CD4-positive, CD25-positive, alpha-beta regulatory T cell (primary cell): ENCODE measurements at regions not wholly inside any gene's neighbourhood (a gene's known extent, or its start where the extent isn't known, plus 50 kb on each side); places are given as distances from the start of the nearest gene placed in this dataset.

Experiments
- ATAC-seq, 2 donors: fragments of 150-1000 bp; cut with Tn5 transposase; one replicate each; pipeline ENCODE4 v1.10.0; 2021; ENCODE audit warnings: low read depth in 2 of 2, moderate number of reproducible peaks in 2 of 2, moderate library complexity in 1 of 2
- DNase-seq, 3 donors: peaks; one replicate each; pipeline versions ENCODE4 v3.0.0 to v3.0.0-alpha.2; 2012 to 2022; ENCODE audit warnings: mixed read lengths in 1 of 3
- H3K27ac ChIP-seq: one replicate; pipeline ENCODE4 v1.7.0; 2013; ENCODE audit warnings: mild to moderate bottlenecking, low read length; ENCODE audit not compliant: insufficient read depth, poor library complexity, severe bottlenecking
- H3K27me3 ChIP-seq: one replicate; pipeline ENCODE4 v1.7.0; 2013; ENCODE audit warnings: low read length; ENCODE audit not compliant: control insufficient read depth, insufficient read depth
- H3K36me3 ChIP-seq: one replicate; pipeline ENCODE4 v1.7.0; 2013; ENCODE audit warnings: mild to moderate bottlenecking, low read length, moderate library complexity; ENCODE audit not compliant: control insufficient read depth, insufficient read depth
- H3K4me1 ChIP-seq: 2 replicates; pipeline ENCODE4 v1.7.0; 2013; ENCODE audit warnings: mild to moderate bottlenecking, low read length; ENCODE audit not compliant: insufficient read depth, control insufficient read depth, poor library complexity, severe bottlenecking
- H3K4me3 ChIP-seq: one replicate; pipeline ENCODE4 v1.7.0; 2013; ENCODE audit warnings: low read depth, mild to moderate bottlenecking, low read length, moderate library complexity
- H3K9me3 ChIP-seq, 2 experiments: 1 replicate in 1 of 2; 2 replicates in 1 of 2; pipeline ENCODE4 v1.7.0; 2013; ENCODE audit warnings: low read length in 2 of 2, mild to moderate bottlenecking in 1 of 2, moderate library complexity in 1 of 2; ENCODE audit not compliant: control insufficient read depth in 2 of 2
- H3K27ac Mint-ChIP-seq, 3 donors: one replicate each; pipeline ENCODE4 v1.8.0; 2020 to 2022; ENCODE audit warnings: mild to moderate bottlenecking in 3 of 3, mixed read lengths in 3 of 3, moderate library complexity in 2 of 3
- H3K27me3 Mint-ChIP-seq: one replicate; pipeline ENCODE4 v1.8.0; 2022; ENCODE audit warnings: mild to moderate bottlenecking, mixed read lengths
- H3K36me3 Mint-ChIP-seq: one replicate; pipeline ENCODE4 v1.8.0; 2020; ENCODE audit warnings: mixed read lengths
- H3K4me1 Mint-ChIP-seq, 4 donors: one replicate each; pipeline ENCODE4 v1.8.0; 2020 to 2022; ENCODE audit warnings: mixed read lengths in 4 of 4, mild to moderate bottlenecking in 1 of 4
- H3K4me3 Mint-ChIP-seq, 4 donors: one replicate each; pipeline ENCODE4 v1.8.0; 2020 to 2022; ENCODE audit warnings: mild to moderate bottlenecking in 4 of 4, mixed read lengths in 4 of 4, moderate library complexity in 3 of 4
- H3K9me3 Mint-ChIP-seq, 7 donors: one replicate each; pipeline ENCODE4 v1.8.0; 2020 to 2022; ENCODE audit warnings: mixed read lengths in 7 of 7, mild to moderate bottlenecking in 3 of 7, moderate library complexity in 2 of 7

GRCh38 chr3:30549600-30549999 lies 56.8 kb upstream of the TGFBR2 start:
- H3K4me3 ChIP-seq, result no peak overlapping the region
- H3K4me1 Mint-ChIP-seq, result peaks cover 0 to 13% (median 4%) of the 10 kb centered on the region in 4 donors
- H3K36me3 ChIP-seq, result no peaks in the 10 kb centered on the region
- DNase-seq (no peak), ATAC-seq (no peak)
- H3K4me3 Mint-ChIP-seq, result no peak overlapping the region
- H3K27me3 ChIP-seq, result no peaks in the 10 kb centered on the region
- H3K27ac Mint-ChIP-seq, result no peak overlapping the region
- H3K4me1 ChIP-seq, result no peaks in the 10 kb centered on the region
- H3K9me3 ChIP-seq, result no peaks in the 10 kb centered on the region
- peaks cover 4% of the 10 kb centered on the region for H3K27me3 Mint-ChIP-seq
- no peaks in the 10 kb centered on the region for H3K36me3 Mint-ChIP-seq
- H3K9me3 Mint-ChIP-seq, result no peaks in the 10 kb centered on the region
- H3K27ac ChIP-seq, result no peak overlapping the region

- H3K4me1 ChIP-seq, result no peaks in the 10 kb centered on the region
- no peaks in the 10 kb centered on the region for H3K36me3 Mint-ChIP-seq
- DNase-seq, result no peak
- no peaks in the 10 kb centered on the region for H3K36me3 ChIP-seq
- no peak overlapping the region for H3K4me3 Mint-ChIP-seq
- peaks cover 2% of the 10 kb centered on the region for H3K27me3 Mint-ChIP-seq
- no peaks in the 10 kb centered on the region for H3K9me3 Mint-ChIP-seq
- no peak overlapping the region for H3K27ac ChIP-seq
- no peak overlapping the region for H3K27ac Mint-ChIP-seq
- H3K4me3 ChIP-seq, result no peak overlapping the region
- ATAC-seq, result no peak
- H3K4me1 Mint-ChIP-seq, result peaks cover 0 to 13% (median 4%) of the 10 kb centered on the region in 4 donors
- no peaks in the 10 kb centered on the region for H3K27me3 ChIP-seq
- H3K9me3 ChIP-seq, result no peaks in the 10 kb centered on the region
Observed at GRCh38 chr3:30550246-30550645, 56.2 kb upstream of the TGFBR2 start.

DNA sequence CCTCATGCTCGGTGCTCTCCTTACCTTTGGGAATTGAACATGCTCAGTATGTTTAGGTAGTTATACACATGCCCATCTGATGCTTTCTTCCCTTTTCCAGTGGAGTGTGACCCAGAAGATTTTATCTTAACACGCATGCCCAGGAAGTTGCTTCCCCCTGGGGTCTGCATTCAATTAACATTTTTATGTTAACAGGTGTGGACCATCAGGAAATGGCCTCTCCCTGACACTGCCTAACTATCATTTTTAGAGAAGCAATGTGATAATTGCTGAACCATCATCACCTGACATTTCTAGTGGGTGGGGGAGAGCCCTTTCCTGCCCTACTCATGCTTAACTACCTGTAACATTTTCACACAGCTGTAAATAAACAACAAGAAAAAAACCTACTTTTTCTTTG lies 55.1 kb upstream of the TGFBR2 start:
- Mint-ChIP-seq H3K36me3 (no peaks in the 10 kb centered on the region), H3K9me3 (no peaks in the 10 kb centered on the region), H3K4me3 (no peak overlapping the region), H3K27me3 (no peaks in the 10 kb centered on the region), H3K27ac (no peak overlapping the region), H3K4me1 (peaks cover 0 to 13% (median 4%) of the 10 kb centered on the region in 4 donors)
- Histone ChIP-seq H3K27ac (no peak overlapping the region), H3K27me3 (no peaks in the 10 kb centered on the region), H3K4me3 (no peak overlapping the region), H3K36me3 (no peaks in the 10 kb centered on the region), H3K4me1 (no peaks in the 10 kb centered on the region), H3K9me3 (no peaks in the 10 kb centered on the region)
- DNase-seq (no peak), ATAC-seq (no peak)

- H3K4me3 ChIP-seq, result no peak overlapping the region
- H3K4me1 ChIP-seq, result no peaks in the 10 kb centered on the region
- H3K9me3 ChIP-seq, result no peaks in the 10 kb centered on the region
- H3K36me3 ChIP-seq, result no peaks in the 10 kb centered on the region
- Mint-ChIP-seq H3K27me3 (no peaks in the 10 kb centered on the region), H3K4me1 (peaks cover 0 to 13% (median 4%) of the 10 kb centered on the region in 4 donors), H3K36me3 (no peaks in the 10 kb centered on the region), H3K4me3 (no peak overlapping the region), H3K27ac (no peak overlapping the region), H3K9me3 (no peaks in the 10 kb centered on the region)
- no peak overlapping the region for H3K27ac ChIP-seq
- no peaks in the 10 kb centered on the region for H3K27me3 ChIP-seq
- ATAC-seq, result no peak
- DNase-seq, result no peak
Observed at GRCh38 chr3:30551927-30552326, 54.5 kb upstream of the TGFBR2 start.

DNA sequence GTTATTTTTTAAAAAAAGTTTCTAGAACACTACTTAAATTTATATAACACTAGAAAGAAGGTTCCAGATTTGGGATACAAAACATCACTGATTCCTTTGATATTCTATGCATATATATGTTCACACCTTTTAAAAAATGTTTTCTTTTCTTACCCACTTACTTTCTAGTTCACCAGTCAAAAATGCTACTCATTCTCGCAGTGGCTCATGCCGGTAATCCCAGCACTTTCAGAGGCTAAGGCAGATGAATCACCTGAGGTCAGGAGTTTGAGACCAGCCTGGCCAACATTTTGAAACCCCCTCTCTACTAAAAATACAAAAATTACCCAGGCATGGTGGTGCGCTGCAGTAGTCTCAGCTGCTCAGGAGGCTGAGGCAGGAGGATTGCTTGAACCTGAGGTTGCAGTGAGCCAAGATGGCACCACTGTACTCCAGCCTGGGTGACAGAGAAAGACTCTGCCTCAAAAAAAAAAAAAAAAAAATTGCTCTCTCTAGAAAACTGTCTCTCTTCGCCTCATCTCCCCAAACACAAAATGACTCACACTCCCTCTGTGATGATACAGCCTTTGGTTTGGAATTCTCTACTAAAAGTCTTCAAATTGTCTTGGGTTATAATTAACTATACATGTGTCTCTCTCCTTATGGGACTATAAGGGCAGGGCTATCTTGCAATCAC lies 52.6 kb upstream of the TGFBR2 start:
- H3K27me3 Mint-ChIP-seq, result no peaks in the 10 kb centered on the region
- peaks cover 0 to 13% (median 4%) of the 10 kb centered on the region in 4 donors for H3K4me1 Mint-ChIP-seq
- no peaks in the 10 kb centered on the region for H3K9me3 Mint-ChIP-seq
- ATAC-seq, result no peak
- Histone ChIP-seq H3K27ac (no peak overlapping the region), H3K27me3 (no peaks in the 10 kb centered on the region), H3K4me1 (no peaks in the 10 kb centered on the region), H3K4me3 (no peak overlapping the region), H3K36me3 (no peaks in the 10 kb centered on the region), H3K9me3 (no peaks in the 10 kb centered on the region)
- no peak for DNase-seq
- no peak overlapping the region for H3K27ac Mint-ChIP-seq
- H3K4me3 Mint-ChIP-seq, result no peak overlapping the region
- no peaks in the 10 kb centered on the region for H3K36me3 Mint-ChIP-seq

- Histone ChIP-seq H3K4me1 (no peaks in the 10 kb centered on the region), H3K27me3 (no peaks in the 10 kb centered on the region), H3K9me3 (no peaks in the 10 kb centered on the region), H3K4me3 (no peak overlapping the region), H3K27ac (no peak overlapping the region), H3K36me3 (no peaks in the 10 kb centered on the region)
- Mint-ChIP-seq H3K27ac (no peak overlapping the region), H3K4me3 (no peak overlapping the region), H3K9me3 (no peaks in the 10 kb centered on the region), H3K27me3 (no peaks in the 10 kb centered on the region), H3K36me3 (no peaks in the 10 kb centered on the region), H3K4me1 (peaks cover 0 to 13% (median 4%) of the 10 kb centered on the region in 4 donors)
- ATAC-seq, result no peak
- no peak for DNase-seq
Observed at GRCh38 chr3:30554317-30554690, 52.1 kb upstream of the TGFBR2 start.

- Mint-ChIP-seq H3K27ac (no peak overlapping the region), H3K4me1 (peaks cover 0 to 13% (median 4%) of the 10 kb centered on the region in 4 donors), H3K9me3 (no peaks in the 10 kb centered on the region), H3K36me3 (no peaks in the 10 kb centered on the region), H3K4me3 (no peak overlapping the region), H3K27me3 (no peaks in the 10 kb centered on the region)
- DNase-seq (no peak), ATAC-seq (no peak)
- Histone ChIP-seq H3K27me3 (no peaks in the 10 kb centered on the region), H3K9me3 (no peaks in the 10 kb centered on the region), H3K4me3 (no peak overlapping the region), H3K27ac (no peak overlapping the region), H3K4me1 (no peaks in the 10 kb centered on the region), H3K36me3 (no peaks in the 10 kb centered on the region)
Observed at GRCh38 chr3:30555968-30556367, 50.4 kb upstream of the TGFBR2 start.
